GM12875 (cell line): ENCODE measurements at regions not wholly inside any gene's neighbourhood (a gene's known extent, or its start where the extent isn't known, plus 50 kb on each side); places are given as distances from the start of the nearest gene placed in this dataset.
A peak's percentile ranks its signal among the peaks of the same experiment; 100 is the strongest.

Experiments
- H3K4me3 ChIP-seq: one replicate; pipeline ENCODE4 v1.5.1; 2011; ENCODE audit warnings: low read depth, low read length, control low read depth
- TF ChIP-seq, protein P1 (sequence below): IDR thresholded peaks from 2 replicates; pipeline ENCODE4 v1.5.1; 2011; ENCODE audit warnings: low read depth, mild to moderate bottlenecking, control low read depth, inconsistent platforms, low read length, moderate library complexity, borderline replicate concordance; ENCODE audit not compliant: insufficient read depth

- TF ChIP-seq, protein P1, sequence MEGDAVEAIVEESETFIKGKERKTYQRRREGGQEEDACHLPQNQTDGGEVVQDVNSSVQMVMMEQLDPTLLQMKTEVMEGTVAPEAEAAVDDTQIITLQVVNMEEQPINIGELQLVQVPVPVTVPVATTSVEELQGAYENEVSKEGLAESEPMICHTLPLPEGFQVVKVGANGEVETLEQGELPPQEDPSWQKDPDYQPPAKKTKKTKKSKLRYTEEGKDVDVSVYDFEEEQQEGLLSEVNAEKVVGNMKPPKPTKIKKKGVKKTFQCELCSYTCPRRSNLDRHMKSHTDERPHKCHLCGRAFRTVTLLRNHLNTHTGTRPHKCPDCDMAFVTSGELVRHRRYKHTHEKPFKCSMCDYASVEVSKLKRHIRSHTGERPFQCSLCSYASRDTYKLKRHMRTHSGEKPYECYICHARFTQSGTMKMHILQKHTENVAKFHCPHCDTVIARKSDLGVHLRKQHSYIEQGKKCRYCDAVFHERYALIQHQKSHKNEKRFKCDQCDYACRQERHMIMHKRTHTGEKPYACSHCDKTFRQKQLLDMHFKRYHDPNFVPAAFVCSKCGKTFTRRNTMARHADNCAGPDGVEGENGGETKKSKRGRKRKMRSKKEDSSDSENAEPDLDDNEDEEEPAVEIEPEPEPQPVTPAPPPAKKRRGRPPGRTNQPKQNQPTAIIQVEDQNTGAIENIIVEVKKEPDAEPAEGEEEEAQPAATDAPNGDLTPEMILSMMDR, result no peak
- H3K4me3 ChIP-seq, result no peak overlapping the region
These were observed 50.2 kb upstream of the CCND2 start for GRCh38 chr12:4223273-4223845.

GRCh38 chr12:4221258-4221620 lies 52.3 kb upstream of the CCND2 start:
- no peak overlapping the region for H3K4me3 ChIP-seq
- TF ChIP-seq, protein P1, result no peak

DNA sequence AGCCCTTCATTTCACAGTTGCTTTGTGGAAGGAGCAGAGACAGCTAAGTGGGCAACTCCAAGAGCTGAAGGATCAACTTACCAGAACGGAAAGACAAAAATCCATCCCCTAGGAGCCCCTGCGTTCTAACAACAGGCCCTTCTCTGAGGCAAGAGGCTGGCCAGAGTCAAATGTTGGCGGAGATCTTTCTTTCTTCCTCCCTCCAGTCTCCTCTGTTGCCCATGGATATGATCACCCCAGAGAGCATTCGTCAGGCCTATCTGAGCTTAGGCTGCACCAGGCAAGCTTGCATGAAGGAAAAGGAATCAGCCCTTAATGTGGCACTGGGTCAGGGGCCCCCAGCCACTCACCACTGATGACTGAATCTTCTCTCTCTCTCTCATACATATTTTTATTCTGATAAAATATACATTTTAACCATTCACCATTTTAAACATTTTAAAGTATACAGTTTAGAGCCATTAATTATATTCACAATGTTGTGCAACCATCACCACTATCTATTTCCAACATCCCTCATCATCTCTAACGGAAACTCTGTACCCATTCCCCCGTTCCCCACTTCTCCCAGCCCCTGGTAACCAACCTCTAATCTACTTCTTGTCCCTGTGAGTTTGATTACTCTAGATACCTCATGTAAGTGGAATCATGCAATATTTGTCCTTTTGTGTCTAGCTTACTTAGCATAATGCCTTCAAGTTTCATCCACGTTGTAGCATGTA lies 52.9 kb upstream of the CCND2 start:
- TF ChIP-seq, protein P1, result no peak
- H3K4me3 ChIP-seq, result no peak overlapping the region

- H3K4me3 ChIP-seq, result no peak overlapping the region
- TF ChIP-seq, protein P1, result no peak
These were observed 56.5 kb upstream of the CCND2 start for GRCh38 chr12:4217091-4217490.

DNA sequence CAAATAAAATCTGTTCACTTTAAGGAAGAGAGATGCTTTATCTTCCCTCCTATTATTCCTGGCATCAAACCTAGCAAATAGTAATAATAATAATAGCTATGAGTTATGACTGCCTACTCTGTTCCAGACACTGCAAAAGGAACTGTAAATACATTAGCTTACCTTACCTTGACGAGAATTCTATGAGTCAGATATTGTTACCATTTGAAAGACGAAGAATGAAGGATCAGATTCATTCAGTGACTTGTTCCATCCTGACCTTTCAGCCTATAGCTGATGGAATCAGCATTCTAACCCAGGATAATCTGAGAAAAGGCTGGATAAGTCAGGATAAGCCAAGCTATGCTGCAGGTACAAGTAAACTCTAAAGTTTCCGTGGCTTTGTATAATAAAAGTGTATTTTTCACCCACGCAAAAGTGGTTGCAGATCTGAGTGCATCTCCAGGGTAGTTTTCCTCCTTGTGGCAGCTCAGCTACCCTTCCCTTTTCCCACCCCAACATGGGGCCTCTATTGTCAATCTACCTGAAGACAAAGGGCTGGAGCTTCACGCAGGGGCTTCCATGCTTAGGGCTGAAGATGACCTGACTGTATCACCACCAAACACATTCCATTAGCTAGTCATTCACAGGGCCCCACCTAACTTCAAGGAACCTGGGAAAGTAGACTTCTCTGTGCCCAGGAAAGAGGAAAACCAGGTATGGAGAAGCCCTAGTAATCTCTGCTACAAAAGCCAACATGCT lies 57.2 kb upstream of the CCND2 start:
- H3K4me3 ChIP-seq, result no peak overlapping the region
- TF ChIP-seq, protein P1, result no peak

GRCh38 chr12:4215229-4216186 lies 58.1 kb upstream of the CCND2 start:
- TF ChIP-seq, protein P1, result no peak
- peak overlapping the region; percentile 26 for H3K4me3 ChIP-seq
